GM18498 (cell line): ENCODE measurements at regions not wholly inside any gene's neighbourhood (a gene's known extent, or its start where the extent isn't known, plus 50 kb on each side); places are given as distances from the start of the nearest gene placed in this dataset.
A peak's percentile ranks its signal among the peaks of the same experiment; 100 is the strongest.

Source experiments
- ATAC-seq: cut with Tn5 transposase; IDR thresholded peaks from one replicate; pipeline ENCODE4 v1.9.1; 2021; ENCODE audit warnings: mild to moderate bottlenecking, moderate library complexity; ENCODE audit not compliant: unreplicated experiment

GRCh38 chr6:139655783-139656705 lies 281.6 kb upstream of the CITED2 start:
- no peak for ATAC-seq

DNA sequence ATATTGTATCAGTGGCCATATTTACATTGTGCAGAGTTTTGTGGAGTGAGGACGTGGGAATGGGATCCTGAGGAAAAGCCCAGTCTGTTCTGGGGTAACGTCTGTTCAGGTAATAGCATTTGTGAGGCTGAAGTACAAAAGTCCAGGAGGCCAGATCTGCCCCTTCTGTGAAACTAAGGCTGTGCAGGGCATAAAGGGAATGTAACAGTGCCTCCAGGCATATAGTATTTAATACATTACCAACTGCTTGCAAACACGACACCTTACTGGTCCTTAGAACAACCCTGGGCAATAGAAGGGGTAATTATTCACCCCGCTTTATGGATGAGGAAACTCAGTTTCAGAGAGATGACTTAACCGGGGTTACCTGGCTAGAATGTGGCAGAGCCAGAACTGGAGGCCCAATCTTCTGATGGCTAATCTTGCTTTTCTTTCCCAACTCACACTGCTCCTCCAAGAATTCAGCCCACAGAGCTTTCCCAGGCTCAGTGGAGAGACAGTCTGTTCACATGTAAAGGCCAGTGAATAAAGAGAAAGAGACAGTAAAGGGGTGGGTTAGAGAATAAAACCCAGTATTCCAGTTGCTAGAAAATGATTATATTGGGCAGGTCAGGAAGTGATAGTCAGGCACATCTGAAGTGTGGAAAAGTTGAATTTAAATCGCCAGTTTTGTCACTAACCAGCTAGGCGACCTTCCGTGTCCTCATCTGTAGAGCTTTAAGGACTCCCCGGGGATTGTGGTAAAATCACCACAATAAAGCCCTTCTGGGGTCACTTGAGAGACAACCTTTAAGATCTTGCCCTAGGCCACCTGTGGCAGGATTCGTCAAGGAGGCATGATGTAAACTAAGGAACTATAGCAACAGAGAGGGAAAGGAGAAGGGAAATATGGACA lies 280.7 kb upstream of the CITED2 start:
- no peak for ATAC-seq

GRCh38 chr6:139654309-139654708 lies 279.9 kb upstream of the CITED2 start:
- no peak for ATAC-seq

DNA sequence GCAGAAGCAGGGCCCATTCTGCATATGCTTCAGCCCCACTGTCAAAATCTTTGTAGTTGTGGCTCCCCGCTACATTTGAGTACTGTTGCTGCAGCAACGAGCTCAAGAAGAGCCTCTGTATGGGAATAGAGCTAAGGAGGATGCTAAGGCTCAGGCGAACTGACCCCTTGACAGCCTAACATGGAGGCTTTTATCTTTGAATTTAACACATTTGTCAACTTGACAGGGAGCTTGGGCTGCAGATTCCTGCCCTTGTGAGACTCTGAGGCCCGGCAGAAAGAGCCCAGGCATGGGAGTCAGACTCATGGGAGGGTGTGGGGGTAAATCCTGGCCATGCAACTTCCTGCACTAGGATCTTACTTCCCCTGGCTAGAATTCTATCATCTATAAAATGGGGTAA lies 278.7 kb upstream of the CITED2 start:
- ATAC-seq = no peak

DNA sequence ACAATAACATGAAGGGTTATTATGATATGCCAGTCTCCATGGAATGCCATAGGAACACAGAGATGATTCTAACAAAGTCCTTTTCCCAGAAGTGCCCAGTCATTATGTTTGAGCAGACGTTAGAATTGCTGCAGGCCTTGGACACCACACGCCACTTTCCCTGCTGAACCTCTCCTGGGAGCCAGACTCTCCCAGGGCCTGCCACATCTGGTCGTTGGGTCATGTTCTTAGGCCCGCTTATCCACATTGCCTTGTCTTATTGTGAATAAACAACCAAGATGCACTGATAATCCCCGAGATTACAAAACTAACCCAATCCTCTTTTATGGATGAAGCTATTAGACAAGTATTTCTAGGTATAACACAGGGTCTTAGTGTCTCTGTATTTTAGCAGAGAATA lies 276.5 kb upstream of the CITED2 start:
- no peak for ATAC-seq

DNA sequence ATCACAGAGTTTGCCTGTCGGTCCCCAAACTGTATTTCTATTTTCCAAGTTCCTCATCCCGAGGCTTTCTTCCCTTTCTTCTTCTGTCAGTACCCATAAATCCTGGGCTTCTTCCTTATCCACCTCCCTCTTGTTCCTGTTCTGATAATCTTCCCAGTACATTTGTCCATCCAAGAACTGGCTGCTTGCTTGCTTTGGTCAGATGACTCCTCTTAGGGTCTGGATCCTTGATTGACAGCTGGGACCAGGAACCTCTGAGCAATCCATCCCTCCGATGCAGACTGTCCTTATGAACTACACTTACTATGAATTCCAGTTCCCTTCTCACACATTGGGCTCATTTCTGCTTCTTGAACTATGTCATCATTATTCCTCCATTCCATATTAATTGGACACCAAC lies 275.3 kb upstream of the CITED2 start:
- no peak for ATAC-seq

DNA sequence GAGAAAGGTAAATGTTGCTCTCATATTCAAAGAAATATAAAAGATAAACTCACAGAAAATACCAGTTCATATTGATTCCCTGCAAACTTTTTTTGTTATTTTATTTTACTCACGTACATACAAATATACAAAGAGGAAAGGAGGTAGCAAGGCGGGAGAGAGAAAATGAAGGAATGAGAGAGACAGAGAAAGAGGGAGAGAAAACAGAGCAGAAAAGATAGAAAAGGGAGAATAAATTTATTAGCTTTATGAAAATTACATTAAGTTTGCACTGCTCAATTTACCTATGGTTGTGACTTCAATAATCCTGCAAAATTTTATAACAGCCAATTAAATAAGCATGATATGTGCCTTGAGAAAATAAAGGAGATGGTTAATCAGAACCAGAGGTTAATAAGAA lies 274.7 kb upstream of the CITED2 start:
- no peak for ATAC-seq

DNA sequence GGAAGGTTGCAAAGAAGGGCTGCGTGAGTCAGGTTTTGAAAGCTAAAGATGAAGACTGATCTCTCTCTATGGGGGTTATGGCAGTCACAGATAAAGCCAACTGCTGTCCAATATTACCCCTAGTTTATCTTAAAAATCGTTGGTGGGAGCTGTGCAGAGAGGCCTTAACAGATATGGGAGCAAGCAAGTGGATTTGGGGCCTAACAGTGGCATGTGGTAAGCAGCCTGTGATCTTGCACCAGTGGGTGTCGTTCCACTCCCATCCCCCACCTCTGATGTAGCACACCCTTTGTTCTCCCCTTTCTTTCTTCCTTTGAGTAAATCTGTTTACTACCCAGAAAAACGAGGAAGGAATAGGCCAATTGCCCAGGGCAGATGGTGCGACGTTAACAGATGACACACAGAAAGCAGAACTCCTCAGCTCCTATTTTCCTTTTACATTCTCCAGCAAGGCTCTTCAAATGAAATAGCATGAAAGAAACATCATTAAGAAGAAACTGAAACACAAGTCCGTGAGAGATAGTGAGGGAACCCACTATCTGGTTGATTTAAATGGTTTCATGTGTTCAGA lies 274.1 kb upstream of the CITED2 start:
- no peak for ATAC-seq

DNA sequence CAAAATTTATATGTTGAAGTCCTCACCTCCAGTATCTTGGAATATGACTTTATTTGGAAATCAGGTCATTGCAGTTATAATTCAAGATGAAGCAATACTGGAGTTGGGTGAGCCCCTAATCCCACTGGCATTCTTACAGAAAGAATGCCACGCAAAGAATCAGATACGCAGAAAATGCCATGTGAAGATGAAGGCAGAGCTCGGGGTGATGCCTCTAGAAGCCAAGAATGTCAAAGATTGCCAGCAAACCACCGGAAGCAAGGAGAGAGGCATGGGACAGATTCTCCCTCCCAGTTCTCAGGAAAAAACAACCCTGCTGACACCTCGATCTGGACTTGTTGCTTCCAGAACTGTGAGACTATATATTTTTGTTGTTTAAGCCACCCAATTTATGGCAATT lies 273.4 kb upstream of the CITED2 start:
- no peak for ATAC-seq

DNA sequence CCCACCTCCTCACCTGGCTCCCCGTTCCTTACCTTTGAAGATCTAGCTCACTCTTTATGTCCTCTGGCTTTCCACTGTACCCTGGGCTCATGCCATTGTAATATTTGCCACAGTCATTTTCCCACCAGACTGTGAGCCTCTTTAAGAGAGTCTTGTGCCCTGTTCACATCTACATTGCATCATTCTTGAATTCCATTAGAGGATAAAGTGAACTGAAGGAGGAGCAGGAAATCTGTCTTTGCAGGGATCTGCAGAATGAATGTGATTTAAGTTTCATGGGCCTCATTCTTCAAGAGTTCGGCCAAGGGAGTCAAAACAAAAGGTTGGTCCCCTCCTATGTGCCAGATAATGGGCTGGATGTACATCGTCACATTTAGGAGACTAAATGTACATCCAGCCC lies 272.6 kb upstream of the CITED2 start:
- ATAC-seq = no peak

DNA sequence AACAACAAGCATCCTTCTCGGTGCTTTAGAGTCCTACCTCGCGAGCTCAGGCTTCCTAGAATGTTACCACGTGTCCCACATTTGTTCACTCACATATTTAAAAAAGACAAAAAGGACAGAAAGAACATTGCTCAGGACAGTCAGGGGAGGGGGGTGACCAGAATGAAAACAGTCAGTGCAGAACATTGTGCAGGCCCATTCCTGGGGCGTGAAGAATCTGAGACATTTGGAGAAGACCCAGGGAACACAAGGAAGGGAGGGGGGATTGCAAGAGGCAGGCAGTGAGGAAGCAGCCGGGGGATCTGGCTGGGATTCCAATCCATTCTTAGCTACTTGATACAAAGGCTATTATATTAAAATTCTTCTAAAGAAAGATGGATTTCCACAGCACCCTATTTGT lies 270.4 kb upstream of the CITED2 start:
- no peak for ATAC-seq

- no peak for ATAC-seq
Observed at GRCh38 chr6:139643986-139644385, 269.5 kb upstream of the CITED2 start.

- no peak for ATAC-seq
Observed at GRCh38 chr6:139642346-139642745, 267.9 kb upstream of the CITED2 start.

DNA sequence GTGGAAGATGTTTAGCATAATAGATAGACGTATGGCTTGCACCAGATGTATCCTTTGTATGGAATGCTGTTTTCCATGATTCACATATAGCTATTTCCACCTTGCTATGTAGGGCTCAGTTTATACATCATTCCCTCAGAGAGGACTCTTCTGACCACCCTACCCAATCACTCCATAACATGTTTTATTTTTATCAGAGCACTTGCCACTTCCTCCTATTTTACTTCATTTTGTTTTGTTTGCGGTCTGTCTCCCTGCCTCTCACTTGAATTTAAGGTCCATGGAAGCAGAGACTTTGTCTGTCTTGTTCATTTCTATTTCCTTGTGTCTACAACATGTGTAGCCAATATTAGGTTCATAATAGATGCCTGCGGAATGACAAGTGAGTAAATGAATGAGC lies 266.9 kb upstream of the CITED2 start:
- ATAC-seq = no peak

GRCh38 chr6:139640921-139641320 lies 266.5 kb upstream of the CITED2 start:
- peak; percentile 24 for ATAC-seq

DNA sequence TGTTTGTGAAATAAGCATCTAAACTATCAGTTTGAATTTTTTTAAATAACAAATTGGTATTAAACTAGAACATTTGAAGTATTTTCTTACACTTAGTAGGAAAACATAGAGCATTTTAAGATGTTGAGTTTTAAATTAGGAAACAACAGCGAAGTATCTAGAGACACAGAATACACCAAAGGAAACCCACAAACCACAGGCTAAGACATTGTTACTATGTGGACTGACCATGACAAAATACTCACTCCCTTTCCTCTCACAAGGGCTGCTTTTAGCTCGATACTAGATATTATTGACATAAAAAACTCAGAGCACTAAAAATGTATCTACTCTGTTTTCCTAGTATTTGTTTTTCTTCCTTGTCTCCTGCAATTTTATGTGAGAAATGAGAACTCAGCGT lies 266.0 kb upstream of the CITED2 start:
- ATAC-seq = peak; percentile 97

DNA sequence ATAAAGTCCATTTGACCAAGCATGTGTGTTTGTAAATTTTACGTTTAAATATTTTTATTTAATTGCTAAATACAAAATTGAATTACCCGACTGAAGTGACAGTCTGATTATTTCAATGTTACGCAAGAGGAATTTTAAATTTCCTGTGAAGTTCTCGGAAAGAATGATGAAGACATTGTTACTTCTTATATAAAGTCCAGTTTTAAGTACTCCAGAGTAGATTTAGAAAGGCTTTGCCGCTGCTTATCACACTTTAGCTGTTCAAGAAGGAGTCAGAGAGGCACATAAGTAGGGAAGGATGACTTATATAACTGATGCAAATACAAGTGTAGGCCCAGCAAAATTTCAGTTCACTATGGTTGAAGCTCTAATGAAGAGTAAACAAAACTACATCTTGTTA lies 265.1 kb upstream of the CITED2 start:
- ATAC-seq = no peak

DNA sequence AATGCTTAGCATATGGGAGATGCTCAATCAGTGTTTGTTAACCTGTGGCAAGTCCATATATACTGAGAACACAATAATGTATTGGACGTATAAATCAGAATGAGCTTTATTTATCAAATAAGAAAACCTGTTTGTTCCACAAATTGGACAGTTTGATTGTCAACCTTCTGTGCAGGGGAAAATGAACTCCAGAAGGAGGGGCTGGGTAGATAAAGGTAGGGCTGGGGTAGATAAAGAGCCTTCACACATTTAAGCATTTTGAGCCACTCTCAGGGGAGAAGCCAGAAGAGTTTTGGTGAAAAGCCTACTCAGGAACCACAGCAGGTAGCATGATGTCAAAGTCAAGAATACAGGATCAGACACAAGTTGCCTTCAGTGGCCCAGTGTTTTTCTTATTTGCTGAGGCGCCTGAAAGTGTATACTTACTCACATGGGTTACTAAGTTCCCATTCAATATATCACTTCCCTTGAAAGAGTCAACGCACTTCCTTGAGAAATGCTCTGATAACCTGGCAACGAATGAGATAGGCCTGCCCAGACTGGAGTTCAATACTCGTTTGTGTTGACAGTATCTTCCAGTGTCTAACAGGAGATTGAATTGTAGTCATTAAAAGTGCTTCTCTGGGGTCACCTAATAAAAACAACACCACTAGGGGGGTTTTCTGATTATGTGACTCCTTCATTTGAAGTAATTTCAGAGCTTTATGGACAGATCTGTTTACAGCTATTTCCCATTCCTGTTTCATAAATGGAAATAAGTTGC lies 263.9 kb upstream of the CITED2 start:
- no peak for ATAC-seq

- no peak for ATAC-seq
Observed at GRCh38 chr6:139637766-139638165, 263.3 kb upstream of the CITED2 start.

DNA sequence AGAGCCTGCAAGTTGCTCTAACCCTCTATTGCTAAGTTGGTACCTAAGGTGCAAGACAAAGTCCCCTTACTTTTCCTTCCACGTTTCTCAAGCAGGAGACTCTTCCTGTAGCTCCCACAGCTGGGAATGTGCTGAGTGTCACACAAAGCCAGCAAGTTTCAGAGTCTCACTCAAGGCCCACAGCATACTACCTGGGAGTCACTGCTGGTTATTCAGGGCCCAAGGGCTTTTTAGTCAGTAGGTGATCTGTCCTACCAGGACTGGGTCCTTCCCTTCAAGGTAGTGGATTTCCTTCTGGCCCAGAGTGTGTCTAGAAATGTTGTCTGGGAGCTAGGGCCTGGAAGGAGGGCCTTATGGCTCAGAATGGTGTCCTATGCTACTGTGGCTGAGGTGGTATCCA lies 261.9 kb upstream of the CITED2 start:
- no peak for ATAC-seq
